Smooth muscle cell (in vitro differentiated cells): ENCODE measurements at regions not wholly inside any gene's neighbourhood (a gene's known extent, or its start where the extent isn't known, plus 50 kb on each side); places are given as distances from the start of the nearest gene placed in this dataset.

Experiments used
- DNase-seq: peaks from one replicate; lab custom pipeline; 2025; ENCODE audit not compliant: unreplicated experiment; lab: John Stamatoyannopoulos, UW
- H2AFZ ChIP-seq: fragments of 200-600 bp; sonication (generic); 2 replicates; pipeline ENCODE4 v1.6.0; 2016; ENCODE audit warnings: antibody characterized with exemption, low read depth, mild to moderate bottlenecking
- H3F3A ChIP-seq: fragments of 200-600 bp; sonication (generic); 2 replicates; pipeline ENCODE4 v1.6.0; 2017; ENCODE audit warnings: antibody characterized with exemption, low read depth
- H3K27ac ChIP-seq: fragments of 200-600 bp; sonication (generic); 2 replicates; pipeline ENCODE4 v1.5.1; 2016; ENCODE audit warnings: low read depth, mild to moderate bottlenecking
- H3K27me3 ChIP-seq: fragments of 200-600 bp; sonication (generic); 2 replicates; pipeline ENCODE4 v1.6.1; 2016; ENCODE audit warnings: low read depth, mild to moderate bottlenecking
- H3K36me3 ChIP-seq: fragments of 200-600 bp; sonication (generic); 2 replicates; pipeline ENCODE4 v1.5.1; 2016; ENCODE audit warnings: low read depth
- H3K4me1 ChIP-seq: fragments of 200-600 bp; sonication (generic); 2 replicates; pipeline ENCODE4 v1.5.1; 2016; ENCODE audit warnings: low read depth
- H3K4me2 ChIP-seq: fragments of 200-600 bp; sonication (generic); 2 replicates; pipeline ENCODE4 v1.6.0; 2016; ENCODE audit warnings: mild to moderate bottlenecking
- H3K4me3 ChIP-seq: fragments of 200-600 bp; sonication (generic); 2 replicates; pipeline ENCODE4 v1.5.1; 2016; ENCODE audit warnings: mild to moderate bottlenecking
- H3K79me2 ChIP-seq: fragments of 200-600 bp; sonication (generic); 2 replicates; pipeline ENCODE4 v1.6.0; 2016; ENCODE audit warnings: low read depth, mild to moderate bottlenecking
- H3K9ac ChIP-seq: fragments of 200-600 bp; sonication (generic); 2 replicates; pipeline ENCODE4 v1.6.0; 2016; ENCODE audit warnings: low read depth
- H3K9me3 ChIP-seq: fragments of 200-600 bp; sonication (generic); replicated peaks from 2 replicates; pipeline ENCODE4 v1.5.1; 2016; ENCODE audit warnings: low read depth
- H4K20me1 ChIP-seq: fragments of 200-600 bp; sonication (generic); 2 replicates; pipeline ENCODE4 v1.6.0; 2016; ENCODE audit warnings: low read depth
- WGBS: methylation state at CpG from one replicate; pipeline ENCODE4 v1.1.7; 2016; ENCODE audit warnings: low lambda C conversion rate; 5-methylcytosine and 5-hydroxymethylcytosine counted together
- TF ChIP-seq, protein P1 (sequence below): fragments of 200-600 bp; sonication (generic); IDR thresholded peaks from 2 replicates; pipeline ENCODE4 v1.5.1; 2017; ENCODE audit warnings: borderline replicate concordance, mild to moderate bottlenecking, antibody characterized with exemption; ENCODE audit not compliant: insufficient read depth, poor library complexity, severe bottlenecking

DNA sequence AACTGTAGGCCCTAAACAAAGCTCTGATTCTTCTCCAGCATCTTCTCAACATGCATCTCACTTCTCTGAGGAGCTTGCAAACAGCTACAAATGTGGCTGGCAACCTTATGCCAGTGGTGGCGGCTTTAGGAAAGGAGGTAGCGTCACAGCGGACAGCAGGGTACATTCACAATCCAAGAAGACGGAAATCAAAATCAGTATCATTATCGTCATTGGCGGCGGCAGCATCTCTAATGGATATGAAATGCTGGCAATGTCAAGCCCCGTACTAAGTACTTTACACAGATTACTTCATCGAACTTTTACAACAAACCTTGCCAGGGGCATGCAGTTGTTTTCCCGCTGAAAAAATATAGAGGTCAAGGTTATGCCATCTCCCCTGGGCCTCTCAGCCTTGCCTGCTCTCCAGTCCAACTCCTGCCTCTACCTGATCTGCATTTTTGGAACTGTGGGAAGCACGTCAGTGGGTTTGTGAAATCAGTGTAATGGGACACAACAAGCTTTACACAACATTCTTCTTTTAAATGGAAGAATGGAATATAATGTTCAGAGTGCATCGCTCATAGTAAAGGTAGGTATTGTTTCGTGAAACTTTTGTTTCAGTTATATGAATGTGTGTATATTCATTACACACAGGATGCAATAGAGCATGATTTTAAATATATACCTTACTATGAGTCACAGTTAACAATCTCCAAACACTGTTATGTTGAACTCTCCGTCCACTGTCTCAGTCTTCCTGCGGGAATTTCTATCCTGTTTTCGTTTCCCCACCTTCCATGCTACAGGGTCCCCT lies 152.9 kb downstream of the TTC32 start:
- WGBS: 97% methylated on average over 16 of the region's 16 CpGs

DNA sequence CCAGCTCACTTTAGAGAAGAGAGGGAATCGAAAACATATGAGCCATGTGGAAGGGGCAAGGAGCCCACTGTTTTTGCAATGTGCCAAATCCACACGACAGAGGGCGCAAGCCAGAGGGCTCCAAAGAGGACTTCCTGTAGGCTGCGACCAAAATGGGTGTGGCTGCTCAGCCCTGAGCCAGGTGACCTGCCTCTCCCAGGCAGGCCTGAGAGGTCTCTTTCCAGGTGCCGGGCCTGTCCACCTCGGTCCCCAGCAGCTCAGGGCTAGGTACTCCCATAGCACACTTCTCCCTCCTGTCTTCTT lies 153.8 kb downstream of the TTC32 start:
- no peaks in the 10 kb centered on the region for H3K36me3 ChIP-seq
- no peak overlapping the region for H3K4me3 ChIP-seq
- DNase-seq: no peak
- no peaks in the 10 kb centered on the region for H3F3A ChIP-seq
- H3K9ac ChIP-seq: no peak overlapping the region
- H3K27me3 ChIP-seq: peaks cover 16% of the 10 kb centered on the region
- 85% methylated on average over 6 of the region's 6 CpGs for WGBS
- TF ChIP-seq, protein P1, sequence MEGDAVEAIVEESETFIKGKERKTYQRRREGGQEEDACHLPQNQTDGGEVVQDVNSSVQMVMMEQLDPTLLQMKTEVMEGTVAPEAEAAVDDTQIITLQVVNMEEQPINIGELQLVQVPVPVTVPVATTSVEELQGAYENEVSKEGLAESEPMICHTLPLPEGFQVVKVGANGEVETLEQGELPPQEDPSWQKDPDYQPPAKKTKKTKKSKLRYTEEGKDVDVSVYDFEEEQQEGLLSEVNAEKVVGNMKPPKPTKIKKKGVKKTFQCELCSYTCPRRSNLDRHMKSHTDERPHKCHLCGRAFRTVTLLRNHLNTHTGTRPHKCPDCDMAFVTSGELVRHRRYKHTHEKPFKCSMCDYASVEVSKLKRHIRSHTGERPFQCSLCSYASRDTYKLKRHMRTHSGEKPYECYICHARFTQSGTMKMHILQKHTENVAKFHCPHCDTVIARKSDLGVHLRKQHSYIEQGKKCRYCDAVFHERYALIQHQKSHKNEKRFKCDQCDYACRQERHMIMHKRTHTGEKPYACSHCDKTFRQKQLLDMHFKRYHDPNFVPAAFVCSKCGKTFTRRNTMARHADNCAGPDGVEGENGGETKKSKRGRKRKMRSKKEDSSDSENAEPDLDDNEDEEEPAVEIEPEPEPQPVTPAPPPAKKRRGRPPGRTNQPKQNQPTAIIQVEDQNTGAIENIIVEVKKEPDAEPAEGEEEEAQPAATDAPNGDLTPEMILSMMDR: no peak
- H3K79me2 ChIP-seq: no peaks in the 10 kb centered on the region
- no peaks in the 10 kb centered on the region for H3K9me3 ChIP-seq
- H3K4me1 ChIP-seq: no peaks in the 10 kb centered on the region
- H4K20me1 ChIP-seq: no peaks in the 10 kb centered on the region
- H2AFZ ChIP-seq: no peak overlapping the region
- no peak overlapping the region for H3K27ac ChIP-seq
- no peak overlapping the region for H3K4me2 ChIP-seq

More for the DNA sequence above, 152.9 kb downstream of the TTC32 start:
- Histone ChIP-seq H3K4me3 (no peak overlapping the region), H3K4me1 (no peaks in the 10 kb centered on the region), H3K27me3 (peaks cover 16% of the 10 kb centered on the region), H3K79me2 (no peaks in the 10 kb centered on the region), H3K9me3 (no peaks in the 10 kb centered on the region), H3K4me2 (no peak overlapping the region), H4K20me1 (no peaks in the 10 kb centered on the region), H2AFZ (no peak overlapping the region), H3K36me3 (no peaks in the 10 kb centered on the region), H3K27ac (no peak overlapping the region), H3K9ac (no peak overlapping the region), H3F3A (no peaks in the 10 kb centered on the region)
- DNase-seq: no peak
- TF ChIP-seq, protein P1: no peak

DNA sequence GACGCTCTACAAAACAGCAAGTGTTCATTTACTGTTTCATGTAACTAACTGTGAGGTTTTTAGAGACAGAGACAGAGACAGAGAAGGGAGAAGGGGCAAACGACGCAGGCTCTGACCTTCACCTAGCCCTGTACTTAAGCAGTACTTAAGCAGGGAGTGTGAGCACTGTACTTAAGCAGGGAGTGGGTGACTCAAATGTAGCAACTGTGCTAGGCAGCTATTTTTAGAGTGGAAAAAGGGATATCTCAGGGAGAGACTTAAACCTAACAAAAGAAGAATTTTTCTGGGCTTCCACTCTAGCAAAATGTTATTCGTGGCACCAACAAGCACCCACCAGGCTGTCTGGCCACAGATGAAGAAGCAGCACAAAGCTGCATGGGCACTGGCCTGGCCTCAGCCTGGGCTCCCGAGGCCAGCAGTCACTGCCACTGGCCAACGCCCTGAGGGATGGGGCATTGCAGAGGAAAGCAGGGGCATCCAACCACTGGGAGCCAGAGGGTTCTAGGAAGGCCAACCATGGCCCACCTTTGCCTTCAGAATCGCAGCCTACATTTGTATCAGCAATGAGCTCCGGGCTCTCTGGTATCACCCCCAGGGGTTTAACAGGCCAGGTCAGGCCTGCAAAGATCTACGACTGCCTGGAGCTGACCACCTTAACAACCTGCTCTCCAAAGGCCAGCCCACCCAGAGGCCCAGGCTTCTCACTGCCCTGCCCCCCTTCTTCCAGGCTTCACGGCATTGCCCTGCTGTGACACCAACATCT lies 154.3 kb downstream of the TTC32 start:
- TF ChIP-seq, protein P1: no peak
- DNase-seq: no peak
- 79% methylated on average over 10 of the region's 10 CpGs for whole genome bisulfite sequencing

More for the DNA sequence above, 154.3 kb downstream of the TTC32 start:
- no peaks in the 10 kb centered on the region for H3F3A ChIP-seq
- no peaks in the 10 kb centered on the region for H3K79me2 ChIP-seq
- H2AFZ ChIP-seq: no peak overlapping the region
- H3K4me2 ChIP-seq: no peak overlapping the region
- H4K20me1 ChIP-seq: no peaks in the 10 kb centered on the region
- H3K4me3 ChIP-seq: no peak overlapping the region
- no peaks in the 10 kb centered on the region for H3K4me1 ChIP-seq
- H3K9me3 ChIP-seq: no peaks in the 10 kb centered on the region
- H3K9ac ChIP-seq: no peak overlapping the region
- H3K27ac ChIP-seq: no peak overlapping the region
- no peaks in the 10 kb centered on the region for H3K36me3 ChIP-seq
- H3K27me3 ChIP-seq: peaks cover 16% of the 10 kb centered on the region
